ENCODE measurements at regions not wholly inside any gene's neighbourhood (a gene's known extent, or its start where the extent isn't known, plus 50 kb on each side); places are given as distances from the start of the nearest gene placed in this dataset.

- Histone ChIP-seq H2BK15ac (ENCODE audit: low read depth, poor library complexity, severe bottlenecking) (no peak overlapping the region), H3K79me1 (replicated peaks; ENCODE audit: low read length, poor library complexity, severe bottlenecking) (no peaks in the 10 kb centered on the region), H4K8ac (ENCODE audit: low read length) (no peak overlapping the region), H3K18ac (ENCODE audit: low read depth in 1 of 2, low read length in 2 of 2) (no peak overlapping the region), H3K4me2 (ENCODE audit: low read length, poor library complexity, severe bottlenecking) (no peak overlapping the region), H3K14ac (ENCODE audit: low read length in 2 of 2) (peak overlapping the region in 1 of 2 experiments; percentile 23), H2AK5ac (ENCODE audit: low read length, severe bottlenecking) (no peak overlapping the region), H3K36me3 (ENCODE audit: control insufficient read depth in 1 of 2, insufficient read depth in 2 of 2, low read depth in 1 of 2, low read length in 2 of 2) (no peaks in the 10 kb centered on the region), H3K9me3 (ENCODE audit: control insufficient read depth, low read length) (peaks cover 18% of the 10 kb centered on the region), H3K4ac (ENCODE audit: low read depth in 1 of 2, low read length in 2 of 2) (no peak overlapping the region), H2BK12ac (ENCODE audit: low read length in 2 of 2) (no peak overlapping the region), H3K23ac (ENCODE audit: low read length in 2 of 2) (no peak overlapping the region), H3K4me1 (ENCODE audit: control insufficient read depth, insufficient read depth, low read depth, low read length) (no peaks in the 10 kb centered on the region), H4K91ac (ENCODE audit: low read length) (no peak overlapping the region), H2BK5ac (ENCODE audit: low read depth, low read length, poor library complexity, severe bottlenecking) (no peak overlapping the region), H2AFZ (ENCODE audit: low read depth, low read length) (no peak overlapping the region), H3K27me3 (ENCODE audit: control insufficient read depth in 1 of 2, insufficient read depth in 1 of 2, low read length in 2 of 2) (no peaks in the 10 kb centered on the region), H2BK120ac (ENCODE audit: low read depth, low read length) (no peak overlapping the region), H3K4me3 (ENCODE audit: insufficient read depth in 1 of 2, low read depth in 1 of 2, low read length in 2 of 2) (no peak overlapping the region), H3K27ac (ENCODE audit: low read length, poor library complexity, severe bottlenecking) (no peak overlapping the region), H3K9ac (ENCODE audit: low read length) (no peak overlapping the region)
- WGBS = 91% methylated on average over 3 of the region's 3 CpGs
- DNase-seq = no peak
These were observed 1605.7 kb upstream of the FLRT2 start for GRCh38 chr14:83924259-83924658.

- Histone ChIP-seq H2AK5ac (ENCODE audit: low read length, severe bottlenecking) (no peak overlapping the region), H3K9ac (ENCODE audit: low read length) (no peak overlapping the region), H2AFZ (ENCODE audit: low read depth, low read length) (no peak overlapping the region), H4K8ac (ENCODE audit: low read length) (no peak overlapping the region), H3K14ac (ENCODE audit: low read length in 2 of 2) (no peak overlapping the region), H3K27me3 (ENCODE audit: control insufficient read depth in 1 of 2, insufficient read depth in 1 of 2, low read length in 2 of 2) (no peaks in the 10 kb centered on the region), H3K27ac (ENCODE audit: low read length, poor library complexity, severe bottlenecking) (no peak overlapping the region), H3K9me3 (ENCODE audit: control insufficient read depth, low read length) (peaks cover 9% of the 10 kb centered on the region), H3K4me2 (ENCODE audit: low read length, poor library complexity, severe bottlenecking) (no peak overlapping the region), H3K4me3 (ENCODE audit: insufficient read depth in 1 of 2, low read depth in 1 of 2, low read length in 2 of 2) (no peak overlapping the region), H2BK15ac (ENCODE audit: low read depth, poor library complexity, severe bottlenecking) (no peak overlapping the region), H3K36me3 (ENCODE audit: control insufficient read depth in 1 of 2, insufficient read depth in 2 of 2, low read depth in 1 of 2, low read length in 2 of 2) (no peaks in the 10 kb centered on the region), H2BK12ac (ENCODE audit: low read length in 2 of 2) (no peak overlapping the region), H3K18ac (ENCODE audit: low read depth in 1 of 2, low read length in 2 of 2) (no peak overlapping the region), H4K91ac (ENCODE audit: low read length) (no peak overlapping the region), H3K23ac (ENCODE audit: low read length in 2 of 2) (no peak overlapping the region), H2BK120ac (ENCODE audit: low read depth, low read length) (no peak overlapping the region), H3K79me1 (replicated peaks; ENCODE audit: low read length, poor library complexity, severe bottlenecking) (no peaks in the 10 kb centered on the region), H3K4me1 (ENCODE audit: control insufficient read depth, insufficient read depth, low read depth, low read length) (no peaks in the 10 kb centered on the region), H2BK5ac (ENCODE audit: low read depth, low read length, poor library complexity, severe bottlenecking) (no peak overlapping the region), H3K4ac (ENCODE audit: low read depth in 1 of 2, low read length in 2 of 2) (no peak overlapping the region)
- no peak for DNase-seq
- whole genome bisulfite sequencing = 100% methylated on average over 1 of the region's 2 CpGs
These were observed 1589.7 kb upstream of the FLRT2 start for GRCh38 chr14:83940253-83940652.

GRCh38 chr14:83958359-83958758 is 1571.6 kb upstream of the FLRT2 start:
- Histone ChIP-seq H2BK5ac (ENCODE audit: low read depth, low read length, poor library complexity, severe bottlenecking) (no peak overlapping the region), H3K4me2 (ENCODE audit: low read length, poor library complexity, severe bottlenecking) (no peak overlapping the region), H3K18ac (ENCODE audit: low read depth in 1 of 2, low read length in 2 of 2) (no peak overlapping the region), H3K9ac (ENCODE audit: low read length) (no peak overlapping the region), H3K4me1 (ENCODE audit: control insufficient read depth, insufficient read depth, low read depth, low read length) (no peaks in the 10 kb centered on the region), H2BK12ac (ENCODE audit: low read length in 2 of 2) (no peak overlapping the region), H3K23ac (ENCODE audit: low read length in 2 of 2) (no peak overlapping the region), H3K79me1 (replicated peaks; ENCODE audit: low read length, poor library complexity, severe bottlenecking) (no peaks in the 10 kb centered on the region), H3K36me3 (ENCODE audit: control insufficient read depth in 1 of 2, insufficient read depth in 2 of 2, low read depth in 1 of 2, low read length in 2 of 2) (no peaks in the 10 kb centered on the region), H2AK5ac (ENCODE audit: low read length, severe bottlenecking) (no peak overlapping the region), H3K27ac (ENCODE audit: low read length, poor library complexity, severe bottlenecking) (no peak overlapping the region), H3K4me3 (ENCODE audit: insufficient read depth in 1 of 2, low read depth in 1 of 2, low read length in 2 of 2) (no peak overlapping the region), H4K91ac (ENCODE audit: low read length) (no peak overlapping the region), H4K8ac (ENCODE audit: low read length) (no peak overlapping the region), H2BK120ac (ENCODE audit: low read depth, low read length) (no peak overlapping the region), H2BK15ac (ENCODE audit: low read depth, poor library complexity, severe bottlenecking) (no peak overlapping the region), H2AFZ (ENCODE audit: low read depth, low read length) (no peak overlapping the region), H3K4ac (ENCODE audit: low read depth in 1 of 2, low read length in 2 of 2) (no peak overlapping the region), H3K27me3 (ENCODE audit: control insufficient read depth in 1 of 2, insufficient read depth in 1 of 2, low read length in 2 of 2) (no peaks in the 10 kb centered on the region), H3K14ac (ENCODE audit: low read length in 2 of 2) (no peak overlapping the region), H3K9me3 (ENCODE audit: control insufficient read depth, low read length) (no peaks in the 10 kb centered on the region)
- DNase-seq = no peak
- 100% methylated on average over 1 of the region's 1 CpG for WGBS

GRCh38 chr14:83960832-83961512 is 1569.0 kb upstream of the FLRT2 start:
- Histone ChIP-seq H4K8ac (ENCODE audit: low read length) (no peak overlapping the region), H3K27me3 (ENCODE audit: control insufficient read depth in 1 of 2, insufficient read depth in 1 of 2, low read length in 2 of 2) (no peaks in the 10 kb centered on the region)

More at GRCh38 chr14:83960832-83961512, 1569.0 kb upstream of the FLRT2 start:
- Histone ChIP-seq H2AK5ac (ENCODE audit: low read length, severe bottlenecking) (no peak overlapping the region), H3K79me1 (replicated peaks; ENCODE audit: low read length, poor library complexity, severe bottlenecking) (no peaks in the 10 kb centered on the region), H3K36me3 (ENCODE audit: control insufficient read depth in 1 of 2, insufficient read depth in 2 of 2, low read depth in 1 of 2, low read length in 2 of 2) (no peaks in the 10 kb centered on the region), H3K4me1 (ENCODE audit: control insufficient read depth, insufficient read depth, low read depth, low read length) (no peaks in the 10 kb centered on the region), H2BK120ac (ENCODE audit: low read depth, low read length) (no peak overlapping the region), H2BK15ac (ENCODE audit: low read depth, poor library complexity, severe bottlenecking) (no peak overlapping the region), H2AFZ (ENCODE audit: low read depth, low read length) (no peak overlapping the region), H3K27ac (ENCODE audit: low read length, poor library complexity, severe bottlenecking) (no peak overlapping the region), H3K23ac (ENCODE audit: low read length in 2 of 2) (no peak overlapping the region), H3K18ac (ENCODE audit: low read depth in 1 of 2, low read length in 2 of 2) (no peak overlapping the region), H3K9ac (ENCODE audit: low read length) (no peak overlapping the region), H2BK12ac (ENCODE audit: low read length in 2 of 2) (no peak overlapping the region), H3K4me2 (ENCODE audit: low read length, poor library complexity, severe bottlenecking) (no peak overlapping the region), H2BK5ac (ENCODE audit: low read depth, low read length, poor library complexity, severe bottlenecking) (no peak overlapping the region), H4K91ac (ENCODE audit: low read length) (no peak overlapping the region), H3K9me3 (ENCODE audit: control insufficient read depth, low read length) (peaks cover 5% of the 10 kb centered on the region), H3K4ac (ENCODE audit: low read depth in 1 of 2, low read length in 2 of 2) (no peak overlapping the region), H3K4me3 (ENCODE audit: insufficient read depth in 1 of 2, low read depth in 1 of 2, low read length in 2 of 2) (no peak overlapping the region), H3K14ac (ENCODE audit: low read length in 2 of 2) (no peak overlapping the region)
- no peak for DNase-seq
- 61% methylated on average over 2 of the region's 2 CpGs for WGBS
